Gastroesophageal sphincter (tissue), 3 donors: ENCODE measurements at regions not wholly inside any gene's neighbourhood (a gene's known extent, or its start where the extent isn't known, plus 50 kb on each side); places are given as distances from the start of the nearest gene placed in this dataset.
"Not testable (repeated sequence)": the region's sequence is repeated elsewhere in the genome, so short reads cannot be mapped to it uniquely, and the experiment has no call there.

Experiments used
- CTCF ChIP-seq, 4 experiments: fragments of 200-600 bp in 2 of 4; fragments of 450-650 bp in 2 of 4; sonication (generic) in 1 of 4; IDR thresholded peaks; one replicate each; pipeline ENCODE4 v1.5.1; 2017 to 2019; ENCODE audit warnings: antibody characterized with exemption in 4 of 4, mild to moderate bottlenecking in 2 of 4, moderate library complexity in 2 of 4
- EP300 ChIP-seq: sonication (generic); formaldehyde crosslinking; IDR thresholded peaks from one replicate; pipeline ENCODE4 v1.6.1; 2017; ENCODE audit warnings: antibody characterized with exemption, mild to moderate bottlenecking
- POLR2A ChIP-seq, 2 donors: fragments of 450-650 bp; IDR thresholded peaks; one replicate each; pipeline ENCODE4 v1.6.1; 2017; ENCODE audit warnings: antibody characterized with exemption in 2 of 2, mild to moderate bottlenecking in 2 of 2, moderate library complexity in 1 of 2
- POLR2AphosphoS5 ChIP-seq: sonication (generic); formaldehyde crosslinking; IDR thresholded peaks from one replicate; pipeline ENCODE4 v1.6.1; 2017; ENCODE audit warnings: antibody characterized with exemption

DNA sequence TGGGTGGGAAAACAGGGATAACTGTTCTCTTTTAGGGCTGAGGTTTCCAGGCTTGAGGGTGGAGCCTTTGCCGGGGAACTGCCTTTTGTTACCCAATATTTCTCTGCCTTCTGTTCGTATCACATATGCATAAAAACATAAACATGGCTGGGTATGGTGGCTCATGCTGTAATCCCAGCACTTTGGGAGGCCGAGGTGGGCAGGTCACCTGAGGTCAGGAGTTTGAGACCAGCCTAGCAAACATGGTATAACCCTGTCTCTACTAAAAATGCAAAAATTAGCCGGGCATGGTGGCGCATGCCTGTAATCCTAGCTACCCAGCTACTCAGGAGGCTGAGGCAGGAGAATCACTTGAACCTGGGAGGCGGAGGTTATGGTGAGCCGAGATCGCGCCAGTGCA, 60.2 kb upstream of the SHANK2 start:
- TF ChIP-seq CTCF (IDR thresholded peaks at IDR 0.05); POLR2AphosphoS5; POLR2A (IDR thresholded peaks at IDR 0.05); EP300: not testable (repeated sequence)
